ENCODE measurements at regions not wholly inside any gene's neighbourhood (a gene's known extent, or its start where the extent isn't known, plus 50 kb on each side); places are given as distances from the start of the nearest gene placed in this dataset.

DNA sequence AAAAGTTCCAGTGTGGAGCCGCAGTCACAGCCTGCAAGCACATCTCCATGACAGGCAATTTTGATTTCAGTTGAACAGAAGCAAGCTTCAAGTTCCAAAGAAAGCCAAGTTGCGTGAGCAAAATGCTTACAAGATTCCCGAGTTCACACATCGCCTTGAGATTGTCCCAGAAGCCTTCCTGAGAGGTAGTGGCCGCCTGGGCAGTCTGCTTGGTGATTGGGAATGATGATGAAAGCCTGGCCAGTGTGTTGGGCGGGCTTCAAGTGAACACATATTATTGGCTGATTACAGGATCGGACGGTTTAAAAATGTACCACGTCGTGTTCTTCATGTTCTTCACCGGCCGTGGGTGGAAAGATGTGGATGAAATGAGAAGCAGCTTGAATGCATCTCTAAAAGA is 185.5 kb downstream of the FOXL1 start:
- Histone ChIP-seq H3K27ac (ENCODE audit: low read depth in 1 of 2, low read length in 2 of 2) (no peak overlapping the region), H3K4me3 (ENCODE audit: low read depth in 1 of 3, low read length in 3 of 3) (no peak overlapping the region), H3K27me3 (ENCODE audit: control insufficient read depth in 4 of 4, insufficient read depth in 4 of 4, low read length in 3 of 4) (peaks cover 0 to 22% (median 1%) of the 10 kb centered on the region in 4 donors), H3K9ac (ENCODE audit: low read depth in 1 of 2, low read length in 2 of 2) (no peak overlapping the region), H3K36me3 (ENCODE audit: control insufficient read depth in 4 of 4, insufficient read depth in 3 of 4, low read depth in 1 of 4, low read length in 3 of 4) (no peaks in the 10 kb centered on the region), H3K9me3 (ENCODE audit: control insufficient read depth in 4 of 4, low read length in 3 of 4) (peaks cover 0 to 10% (median under 1%) of the 10 kb centered on the region in 4 donors), H3K4me1 (ENCODE audit: control insufficient read depth in 4 of 4, insufficient read depth in 4 of 4, low read length in 3 of 4) (no peaks in the 10 kb centered on the region)
- no peak for TF ChIP-seq NR2F2 (IDR thresholded peaks at IDR 0.05)
- no peak for TF ChIP-seq RXRA (IDR thresholded peaks at IDR 0.05)
- TF ChIP-seq, protein P1, sequence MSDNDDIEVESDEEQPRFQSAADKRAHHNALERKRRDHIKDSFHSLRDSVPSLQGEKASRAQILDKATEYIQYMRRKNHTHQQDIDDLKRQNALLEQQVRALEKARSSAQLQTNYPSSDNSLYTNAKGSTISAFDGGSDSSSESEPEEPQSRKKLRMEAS (IDR thresholded peaks at IDR 0.05), result no peak
- TF ChIP-seq, protein P2, sequence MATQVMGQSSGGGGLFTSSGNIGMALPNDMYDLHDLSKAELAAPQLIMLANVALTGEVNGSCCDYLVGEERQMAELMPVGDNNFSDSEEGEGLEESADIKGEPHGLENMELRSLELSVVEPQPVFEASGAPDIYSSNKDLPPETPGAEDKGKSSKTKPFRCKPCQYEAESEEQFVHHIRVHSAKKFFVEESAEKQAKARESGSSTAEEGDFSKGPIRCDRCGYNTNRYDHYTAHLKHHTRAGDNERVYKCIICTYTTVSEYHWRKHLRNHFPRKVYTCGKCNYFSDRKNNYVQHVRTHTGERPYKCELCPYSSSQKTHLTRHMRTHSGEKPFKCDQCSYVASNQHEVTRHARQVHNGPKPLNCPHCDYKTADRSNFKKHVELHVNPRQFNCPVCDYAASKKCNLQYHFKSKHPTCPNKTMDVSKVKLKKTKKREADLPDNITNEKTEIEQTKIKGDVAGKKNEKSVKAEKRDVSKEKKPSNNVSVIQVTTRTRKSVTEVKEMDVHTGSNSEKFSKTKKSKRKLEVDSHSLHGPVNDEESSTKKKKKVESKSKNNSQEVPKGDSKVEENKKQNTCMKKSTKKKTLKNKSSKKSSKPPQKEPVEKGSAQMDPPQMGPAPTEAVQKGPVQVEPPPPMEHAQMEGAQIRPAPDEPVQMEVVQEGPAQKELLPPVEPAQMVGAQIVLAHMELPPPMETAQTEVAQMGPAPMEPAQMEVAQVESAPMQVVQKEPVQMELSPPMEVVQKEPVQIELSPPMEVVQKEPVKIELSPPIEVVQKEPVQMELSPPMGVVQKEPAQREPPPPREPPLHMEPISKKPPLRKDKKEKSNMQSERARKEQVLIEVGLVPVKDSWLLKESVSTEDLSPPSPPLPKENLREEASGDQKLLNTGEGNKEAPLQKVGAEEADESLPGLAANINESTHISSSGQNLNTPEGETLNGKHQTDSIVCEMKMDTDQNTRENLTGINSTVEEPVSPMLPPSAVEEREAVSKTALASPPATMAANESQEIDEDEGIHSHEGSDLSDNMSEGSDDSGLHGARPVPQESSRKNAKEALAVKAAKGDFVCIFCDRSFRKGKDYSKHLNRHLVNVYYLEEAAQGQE (IDR thresholded peaks at IDR 0.05), result no peak
- DNase-seq (ENCODE audit: low spot score), result no peak
- 80% methylated on average over 12 of the region's 12 CpGs for WGBS

DNA sequence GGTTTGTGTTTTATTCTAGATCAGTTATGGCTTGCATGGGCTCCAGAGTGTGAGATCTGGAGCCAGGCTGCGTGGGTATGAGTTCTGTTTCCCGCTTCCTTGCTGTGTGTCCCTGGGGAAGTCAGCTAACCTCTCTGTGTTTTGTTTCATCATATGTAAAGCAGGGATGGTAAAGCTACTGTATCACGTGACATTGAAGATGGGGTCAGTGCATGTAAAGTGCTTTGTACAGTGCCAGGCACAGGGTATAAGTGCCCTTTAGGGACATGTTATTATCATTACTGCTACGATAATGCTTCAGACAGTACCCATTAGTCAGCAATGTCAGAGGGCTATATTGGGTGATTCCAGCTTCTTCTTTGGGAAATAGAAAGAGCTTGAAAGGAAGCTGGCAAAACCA is 186.2 kb downstream of the FOXL1 start:
- TF ChIP-seq, protein P1 (IDR thresholded peaks at IDR 0.05), result no peak
- no peak for TF ChIP-seq FOXA1 (IDR thresholded peaks at IDR 0.05)
- TF ChIP-seq RAD21 (IDR thresholded peaks at IDR 0.05), result no peak
- no peak for TF ChIP-seq FOXA2 (IDR thresholded peaks at IDR 0.05)
- no peak for TF ChIP-seq YY1 (IDR thresholded peaks at IDR 0.05)
- TF ChIP-seq, protein P3, sequence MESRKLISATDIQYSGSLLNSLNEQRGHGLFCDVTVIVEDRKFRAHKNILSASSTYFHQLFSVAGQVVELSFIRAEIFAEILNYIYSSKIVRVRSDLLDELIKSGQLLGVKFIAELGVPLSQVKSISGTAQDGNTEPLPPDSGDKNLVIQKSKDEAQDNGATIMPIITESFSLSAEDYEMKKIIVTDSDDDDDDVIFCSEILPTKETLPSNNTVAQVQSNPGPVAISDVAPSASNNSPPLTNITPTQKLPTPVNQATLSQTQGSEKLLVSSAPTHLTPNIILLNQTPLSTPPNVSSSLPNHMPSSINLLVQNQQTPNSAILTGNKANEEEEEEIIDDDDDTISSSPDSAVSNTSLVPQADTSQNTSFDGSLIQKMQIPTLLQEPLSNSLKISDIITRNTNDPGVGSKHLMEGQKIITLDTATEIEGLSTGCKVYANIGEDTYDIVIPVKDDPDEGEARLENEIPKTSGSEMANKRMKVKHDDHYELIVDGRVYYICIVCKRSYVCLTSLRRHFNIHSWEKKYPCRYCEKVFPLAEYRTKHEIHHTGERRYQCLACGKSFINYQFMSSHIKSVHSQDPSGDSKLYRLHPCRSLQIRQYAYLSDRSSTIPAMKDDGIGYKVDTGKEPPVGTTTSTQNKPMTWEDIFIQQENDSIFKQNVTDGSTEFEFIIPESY (IDR thresholded peaks at IDR 0.05), result no peak
- no peak for TF ChIP-seq HNF4A (conservative IDR thresholded peaks at IDR 0.05)
- TF ChIP-seq JUND (IDR thresholded peaks at IDR 0.05), result no peak
- TF ChIP-seq RXRA (IDR thresholded peaks at IDR 0.05), result no peak
- H3K27me3 ChIP-seq (ENCODE audit: control insufficient read depth in 4 of 4, insufficient read depth in 4 of 4, low read length in 3 of 4), result peaks cover 0 to 21% (median 1%) of the 10 kb centered on the region in 4 donors
- H3K36me3 ChIP-seq (ENCODE audit: control insufficient read depth in 4 of 4, insufficient read depth in 3 of 4, low read depth in 1 of 4, low read length in 3 of 4), result no peaks in the 10 kb centered on the region

DNA sequence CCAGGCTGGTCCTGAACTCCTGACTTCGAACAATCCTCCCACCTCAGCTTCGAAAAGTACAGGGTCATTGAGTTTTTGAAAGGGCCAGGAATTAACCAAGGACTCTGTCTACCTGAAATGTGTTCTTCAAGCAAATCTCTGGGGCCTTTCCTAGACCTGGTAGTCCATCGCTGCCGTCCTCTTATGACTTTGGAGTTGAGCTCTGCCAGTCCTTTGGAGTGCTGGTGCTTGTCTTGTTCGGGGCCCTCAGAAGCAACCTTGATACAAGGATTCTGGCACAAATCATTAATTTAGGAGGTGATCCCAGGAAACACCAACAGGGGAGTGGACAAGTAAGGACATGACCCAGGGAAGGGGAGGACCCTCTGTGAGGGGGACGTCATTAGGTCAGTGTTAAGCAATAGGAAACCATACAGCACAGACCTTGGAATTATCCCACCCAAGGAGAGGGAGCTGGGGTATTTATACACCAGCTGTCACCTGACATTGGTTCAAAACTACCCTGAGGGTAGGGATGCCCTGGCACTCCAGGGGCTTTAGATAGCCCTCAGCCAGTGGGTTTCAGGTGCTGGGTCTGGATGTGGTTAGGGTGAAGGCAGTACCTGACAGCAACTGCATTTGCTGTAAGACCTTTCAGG is 187.2 kb downstream of the FOXL1 start:
- peaks cover 0 to 10% (median under 1%) of the 10 kb centered on the region in 4 donors for H3K9me3 ChIP-seq (ENCODE audit: control insufficient read depth in 4 of 4, low read length in 3 of 4)
- H3K36me3 ChIP-seq (ENCODE audit: control insufficient read depth in 4 of 4, insufficient read depth in 3 of 4, low read depth in 1 of 4, low read length in 3 of 4), result no peaks in the 10 kb centered on the region
- peaks cover 0 to 5% (median 3%) of the 10 kb centered on the region in 4 donors for H3K4me1 ChIP-seq (ENCODE audit: control insufficient read depth in 4 of 4, insufficient read depth in 4 of 4, low read length in 3 of 4)
- 78% methylated on average over 6 of the region's 6 CpGs for WGBS
- H3K27ac ChIP-seq (ENCODE audit: low read depth in 1 of 2, low read length in 2 of 2), result no peak overlapping the region
- H3K27me3 ChIP-seq (ENCODE audit: control insufficient read depth in 4 of 4, insufficient read depth in 4 of 4, low read length in 3 of 4), result peaks cover 0 to 18% (median 1%) of the 10 kb centered on the region in 4 donors
- no peak for DNase-seq (ENCODE audit: low spot score)
- no peak overlapping the region for H3K9ac ChIP-seq (ENCODE audit: low read depth in 1 of 2, low read length in 2 of 2)
- H3K4me3 ChIP-seq (ENCODE audit: low read depth in 1 of 3, low read length in 3 of 3), result no peak overlapping the region
- TF ChIP-seq, protein P3 (IDR thresholded peaks at IDR 0.05), result no peak
- no peak for TF ChIP-seq RAD21 (IDR thresholded peaks at IDR 0.05)
- TF ChIP-seq HNF4G (IDR thresholded peaks at IDR 0.05), result no peak
- no peak for TF ChIP-seq TAF1 (conservative IDR thresholded peaks at IDR 0.05)
- no peak for TF ChIP-seq HNF4A (conservative IDR thresholded peaks at IDR 0.05)
- TF ChIP-seq, protein P2 (IDR thresholded peaks at IDR 0.05), result no peak
- TF ChIP-seq FOXA2 (IDR thresholded peaks at IDR 0.05), result no peak
- TF ChIP-seq YY1 (IDR thresholded peaks at IDR 0.05), result no peak
- TF ChIP-seq GABPA (IDR thresholded peaks at IDR 0.05 in 1 of 2, conservative IDR thresholded peaks at IDR 0.05 in 1 of 2), result no peak
- no peak for TF ChIP-seq FOXA1 (IDR thresholded peaks at IDR 0.05)

More for the DNA sequence above, 186.2 kb downstream of the FOXL1 start:
- Histone ChIP-seq H3K9me3 (ENCODE audit: control insufficient read depth in 4 of 4, low read length in 3 of 4) (peaks cover 0 to 10% (median under 1%) of the 10 kb centered on the region in 4 donors), H3K9ac (ENCODE audit: low read depth in 1 of 2, low read length in 2 of 2) (no peak overlapping the region), H3K4me3 (ENCODE audit: low read depth in 1 of 3, low read length in 3 of 3) (no peak overlapping the region), H3K4me1 (ENCODE audit: control insufficient read depth in 4 of 4, insufficient read depth in 4 of 4, low read length in 3 of 4) (peaks cover 0 to 4% (median 3%) of the 10 kb centered on the region in 4 donors), H3K27ac (ENCODE audit: low read depth in 1 of 2, low read length in 2 of 2) (no peak overlapping the region)
- 73% methylated on average over 4 of the region's 4 CpGs for WGBS
- no peak for DNase-seq (ENCODE audit: low spot score)

Data from liver (tissue), 7 donors.